Gastrocnemius medialis (tissue), 4 donors: ENCODE measurements at regions not wholly inside any gene's neighbourhood (a gene's known extent, or its start where the extent isn't known, plus 50 kb on each side); places are given as distances from the start of the nearest gene placed in this dataset.

Source experiments
- POLR2A ChIP-seq, 2 donors: fragments of 450-650 bp; IDR thresholded peaks; one replicate each; pipeline ENCODE4 v1.6.1; 2017; ENCODE audit warnings: antibody characterized with exemption in 2 of 2, mild to moderate bottlenecking in 2 of 2, moderate library complexity in 2 of 2
- TF ChIP-seq, protein P1 (sequence below), 5 experiments: fragments of 450-650 bp in 3 of 5; fragments of 200-600 bp in 2 of 5; sonication (generic) in 2 of 5; IDR thresholded peaks in 4 of 5; conservative IDR thresholded peaks in 1 of 5; 1 replicate in 4 of 5; 2 replicates in 1 of 5; pipeline ENCODE4 v1.5.1; 2016 to 2019; ENCODE audit warnings: antibody characterized with exemption in 5 of 5, mild to moderate bottlenecking in 3 of 5, moderate library complexity in 3 of 5

- TF ChIP-seq, protein P1, sequence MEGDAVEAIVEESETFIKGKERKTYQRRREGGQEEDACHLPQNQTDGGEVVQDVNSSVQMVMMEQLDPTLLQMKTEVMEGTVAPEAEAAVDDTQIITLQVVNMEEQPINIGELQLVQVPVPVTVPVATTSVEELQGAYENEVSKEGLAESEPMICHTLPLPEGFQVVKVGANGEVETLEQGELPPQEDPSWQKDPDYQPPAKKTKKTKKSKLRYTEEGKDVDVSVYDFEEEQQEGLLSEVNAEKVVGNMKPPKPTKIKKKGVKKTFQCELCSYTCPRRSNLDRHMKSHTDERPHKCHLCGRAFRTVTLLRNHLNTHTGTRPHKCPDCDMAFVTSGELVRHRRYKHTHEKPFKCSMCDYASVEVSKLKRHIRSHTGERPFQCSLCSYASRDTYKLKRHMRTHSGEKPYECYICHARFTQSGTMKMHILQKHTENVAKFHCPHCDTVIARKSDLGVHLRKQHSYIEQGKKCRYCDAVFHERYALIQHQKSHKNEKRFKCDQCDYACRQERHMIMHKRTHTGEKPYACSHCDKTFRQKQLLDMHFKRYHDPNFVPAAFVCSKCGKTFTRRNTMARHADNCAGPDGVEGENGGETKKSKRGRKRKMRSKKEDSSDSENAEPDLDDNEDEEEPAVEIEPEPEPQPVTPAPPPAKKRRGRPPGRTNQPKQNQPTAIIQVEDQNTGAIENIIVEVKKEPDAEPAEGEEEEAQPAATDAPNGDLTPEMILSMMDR (IDR thresholded peaks at IDR 0.05 in 4 of 5, conservative IDR thresholded peaks at IDR 0.05 in 1 of 5): no peak
- TF ChIP-seq POLR2A (IDR thresholded peaks at IDR 0.05): no peak
These were observed 146.4 kb upstream of the FAM83B start for GRCh38 chr6:54700158-54700557.
